Peyer's patch (tissue), 4 donors: ENCODE measurements at regions not wholly inside any gene's neighbourhood (a gene's known extent, or its start where the extent isn't known, plus 50 kb on each side); places are given as distances from the start of the nearest gene placed in this dataset.

ENCODE experiments used
- CTCF ChIP-seq, 6 experiments: fragments of 450-650 bp in 4 of 6; fragments of 200-600 bp in 2 of 6; sonication (generic) in 1 of 6; IDR thresholded peaks; one replicate each; pipeline ENCODE4 v1.5.1; 2017 to 2019; ENCODE audit warnings: antibody characterized with exemption in 6 of 6, mild to moderate bottlenecking in 3 of 6, moderate library complexity in 1 of 6
- POLR2A ChIP-seq, 2 donors: fragments of 450-650 bp; IDR thresholded peaks; one replicate each; pipeline ENCODE4 v1.5.1; 2017; ENCODE audit warnings: antibody characterized with exemption in 2 of 2, mild to moderate bottlenecking in 2 of 2, moderate library complexity in 2 of 2

GRCh38 chr14:98773814-98774213, 498.2 kb downstream of the BCL11B start:
- TF ChIP-seq CTCF (IDR thresholded peaks at IDR 0.05) (no peak), POLR2A (IDR thresholded peaks at IDR 0.05) (no peak)
